GM19238 (cell line): ENCODE measurements at regions not wholly inside any gene's neighbourhood (a gene's known extent, or its start where the extent isn't known, plus 50 kb on each side); places are given as distances from the start of the nearest gene placed in this dataset.
"Not testable (repeated sequence)": the region's sequence is repeated elsewhere in the genome, so short reads cannot be mapped to it uniquely, and the experiment has no call there.

ENCODE experiments used
- DNase-seq: peaks from one replicate; pipeline ENCODE4 v3.0.0; 2011; ENCODE audit warnings: low spot score; ENCODE audit not compliant: insufficient read length

GRCh38 chr2:216776066-216776850, 80.9 kb upstream of the IGFBP5 start:
- DNase-seq, result no peak

DNA sequence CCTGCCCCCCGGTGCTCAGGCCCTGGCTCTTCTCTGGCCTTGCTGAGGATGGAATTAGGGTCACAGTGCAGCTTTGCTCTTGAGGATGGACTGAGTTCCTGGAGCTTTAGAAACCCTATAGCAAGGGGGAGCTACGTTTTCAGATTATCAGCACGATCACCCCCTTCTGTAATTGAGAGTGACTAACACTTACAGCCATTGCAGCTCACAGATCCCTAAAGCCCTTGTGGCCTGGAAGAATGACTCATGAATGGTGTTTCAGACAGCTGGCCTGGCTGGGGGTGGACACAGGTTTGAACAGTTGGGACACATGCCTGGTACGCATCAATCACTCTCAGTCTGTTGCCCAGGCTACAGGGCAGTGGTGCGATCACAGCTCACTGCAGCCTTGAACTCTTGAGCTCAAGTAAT, 79.7 kb upstream of the IGFBP5 start:
- no peak for DNase-seq

- no peak for DNase-seq
Measured at GRCh38 chr2:216774620-216775019, 79.3 kb upstream of the IGFBP5 start.

DNA sequence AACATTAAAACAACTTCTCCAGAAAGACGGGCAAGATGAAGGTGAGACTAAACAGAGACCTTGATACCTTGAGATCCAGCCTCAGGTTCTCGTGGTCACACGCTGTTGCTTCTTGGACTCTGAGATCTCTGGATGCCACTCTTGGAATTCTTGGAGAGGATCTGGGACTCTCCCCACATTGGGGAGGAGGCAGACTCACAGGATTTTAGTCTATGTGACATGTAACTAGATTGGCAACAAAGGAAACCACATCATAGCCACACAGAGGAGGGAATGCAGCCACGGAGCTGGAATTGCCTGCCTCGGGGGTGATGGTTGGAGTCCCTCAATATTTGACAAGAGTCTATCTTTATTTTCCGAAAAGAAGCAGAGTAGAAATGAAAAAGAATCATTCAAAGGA, 78.8 kb upstream of the IGFBP5 start:
- no peak for DNase-seq

DNA sequence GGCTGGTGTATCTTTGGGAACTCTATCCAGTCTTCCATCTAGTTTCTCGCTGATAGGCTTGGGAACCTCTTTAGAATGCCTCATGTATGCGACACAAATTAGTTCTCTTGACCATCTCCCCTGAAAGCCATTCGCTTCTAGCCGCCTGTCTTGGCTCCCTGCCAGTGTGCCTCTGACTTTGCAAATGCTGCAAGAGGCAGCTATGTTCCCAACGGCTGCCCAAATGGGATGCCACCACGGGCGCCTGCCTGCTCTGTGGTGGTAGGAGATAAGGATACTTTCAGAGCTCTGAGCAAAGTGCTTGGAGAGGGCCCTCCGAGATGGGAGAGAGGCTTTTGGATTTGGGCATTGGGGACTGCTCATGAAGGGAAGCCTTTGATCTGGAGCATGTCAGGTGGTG, 77.7 kb upstream of the IGFBP5 start:
- DNase-seq, result no peak

- no peak for DNase-seq
Measured at GRCh38 chr2:216770717-216771116, 75.4 kb upstream of the IGFBP5 start.

DNA sequence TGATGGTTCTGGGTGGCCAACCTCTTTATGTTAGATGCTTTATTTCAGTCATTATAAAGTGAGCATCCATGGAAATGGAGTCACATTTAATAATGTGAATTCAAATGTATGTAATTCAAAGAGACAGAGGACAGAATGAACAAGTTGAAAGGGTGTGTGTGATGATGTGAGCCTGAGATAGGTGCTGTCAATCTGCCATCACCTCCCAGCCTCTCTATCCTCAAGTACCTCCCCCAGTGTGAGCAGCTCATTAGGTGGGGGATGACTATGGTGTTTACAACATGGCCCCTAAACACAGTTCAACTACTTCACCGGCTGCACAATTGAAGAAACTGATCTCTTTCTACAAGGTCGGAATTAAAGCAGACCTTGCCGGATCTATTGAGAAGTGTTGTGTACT, 74.7 kb upstream of the IGFBP5 start:
- DNase-seq, result no peak

- no peak for DNase-seq
Measured at GRCh38 chr2:216769626-216770025, 74.3 kb upstream of the IGFBP5 start.

DNA sequence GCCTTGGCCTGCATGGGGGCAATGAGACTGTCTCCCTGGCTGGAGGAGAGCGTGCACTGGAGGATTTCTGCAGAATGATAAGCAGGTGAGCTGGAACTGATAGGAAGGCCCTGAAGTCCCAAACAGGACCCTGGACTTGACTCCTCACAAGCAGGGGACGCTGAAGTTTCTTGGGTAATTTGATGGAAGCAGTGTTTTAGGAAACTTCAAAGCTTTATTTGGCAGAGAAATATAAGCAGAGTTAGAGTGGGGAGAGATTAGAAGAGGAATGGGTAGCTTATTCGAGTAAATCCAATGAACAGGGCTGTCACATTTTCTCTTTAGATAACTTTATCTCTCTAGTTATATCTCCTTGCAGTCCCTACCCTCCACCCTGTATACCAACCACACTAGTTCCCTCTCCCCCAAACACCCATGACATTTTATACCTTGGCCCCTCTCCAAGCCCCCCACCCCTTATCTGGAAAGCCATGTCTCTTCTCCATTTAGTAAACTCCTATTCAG, 73.6 kb upstream of the IGFBP5 start:
- DNase-seq, result no peak

- no peak for DNase-seq
Measured at GRCh38 chr2:216765761-216766262, 70.5 kb upstream of the IGFBP5 start.

DNA sequence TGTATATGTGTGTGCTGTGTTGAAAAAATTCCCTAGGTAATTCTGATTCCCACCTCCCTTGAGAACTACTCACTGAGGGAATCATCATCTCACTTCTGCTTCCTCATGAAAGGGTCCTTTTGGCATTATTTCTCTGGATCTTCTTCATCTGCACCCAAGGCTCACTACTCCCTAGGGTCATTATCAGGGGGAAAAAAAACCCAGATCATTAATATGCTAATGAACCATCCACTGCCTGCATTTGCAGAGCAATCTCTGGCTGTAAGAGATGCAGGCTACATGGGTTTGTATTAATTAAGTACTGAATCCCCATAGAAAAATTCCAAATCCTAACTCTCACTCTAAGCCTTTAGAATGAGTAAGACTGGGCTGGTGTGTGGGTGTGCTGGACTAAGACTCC, 68.0 kb upstream of the IGFBP5 start:
- no peak for DNase-seq

DNA sequence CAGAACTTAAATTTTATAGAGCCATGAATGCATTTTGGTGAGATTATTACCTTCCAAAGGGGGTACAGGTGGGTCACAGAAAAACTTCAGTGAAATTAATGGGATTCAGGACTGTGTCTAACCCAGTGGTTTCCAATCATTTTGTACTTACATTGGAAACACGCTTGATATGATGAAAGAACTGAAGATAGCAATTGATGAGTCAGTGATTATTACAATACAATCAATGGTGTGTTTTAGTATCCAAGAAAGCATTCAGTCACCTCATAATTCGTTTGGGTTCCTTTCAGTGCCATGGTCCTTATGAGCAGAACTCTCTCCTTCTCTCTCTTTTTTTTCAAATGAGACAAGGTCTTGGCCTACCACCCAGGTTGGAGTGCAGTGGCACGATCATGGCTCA, 66.5 kb upstream of the IGFBP5 start:
- no peak for DNase-seq

GRCh38 chr2:216761133-216761532, 65.8 kb upstream of the IGFBP5 start:
- no peak for DNase-seq

- DNase-seq, result no peak
Measured at GRCh38 chr2:216758256-216759155, 63.2 kb upstream of the IGFBP5 start.

DNA sequence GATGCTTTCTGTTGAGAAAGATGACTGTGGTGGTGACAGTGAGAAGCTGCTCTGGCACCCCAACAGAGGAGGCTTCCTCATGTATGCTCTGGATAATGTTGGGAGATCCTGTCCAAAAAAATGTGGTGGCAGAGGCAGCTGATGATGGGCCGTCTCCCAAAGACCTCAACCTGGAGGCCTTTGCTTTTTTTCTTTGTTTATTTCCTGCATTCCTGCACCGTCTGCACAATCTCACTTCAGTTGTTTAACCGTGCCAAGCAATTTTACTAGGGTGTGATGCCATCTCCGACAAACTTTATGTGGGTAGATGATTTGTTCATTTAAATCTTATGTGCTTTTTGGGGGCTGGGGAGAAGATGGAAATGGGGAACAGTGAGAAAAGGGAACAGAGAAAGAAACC, 62.2 kb upstream of the IGFBP5 start:
- DNase-seq, result no peak

DNA sequence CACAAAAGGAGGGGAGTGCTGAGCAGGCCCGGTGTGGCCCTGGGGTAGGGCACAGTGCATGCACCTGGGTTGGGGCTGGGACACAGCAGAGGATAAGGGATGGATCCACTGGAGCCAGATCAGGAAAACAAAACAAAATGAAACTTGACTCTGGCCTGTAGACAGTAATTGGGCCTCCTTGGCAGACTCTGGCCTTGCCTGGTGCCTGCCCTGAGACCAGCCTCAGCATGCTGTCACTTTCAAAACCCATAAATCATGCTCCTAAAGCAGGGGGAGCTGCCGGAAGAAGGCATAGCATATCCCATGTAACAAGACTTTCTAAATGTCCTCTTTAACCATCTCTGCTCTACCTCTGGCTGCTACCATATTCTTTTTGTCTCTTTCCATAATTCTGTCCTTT, 61.1 kb upstream of the IGFBP5 start:
- no peak for DNase-seq

DNA sequence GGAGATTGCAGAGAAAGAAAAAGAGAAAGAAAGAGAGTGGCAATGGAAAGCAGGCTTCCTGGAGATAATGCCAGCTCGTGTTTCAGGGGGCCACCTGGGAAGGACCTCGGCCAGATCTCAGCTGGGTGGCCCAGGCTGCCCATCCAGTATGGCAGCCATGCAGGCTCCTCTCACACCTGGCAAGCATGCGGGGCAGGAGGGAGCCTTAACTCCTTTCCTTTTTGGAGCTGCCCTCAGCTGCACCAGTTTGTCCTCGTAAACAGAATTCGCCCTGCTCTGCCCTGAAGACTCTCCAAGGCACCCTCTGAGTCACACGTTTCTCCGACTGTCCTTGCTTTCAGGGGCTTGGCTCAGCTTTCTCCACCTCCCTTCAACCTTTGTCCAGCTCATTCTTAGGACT, 59.5 kb upstream of the IGFBP5 start:
- DNase-seq, result no peak

DNA sequence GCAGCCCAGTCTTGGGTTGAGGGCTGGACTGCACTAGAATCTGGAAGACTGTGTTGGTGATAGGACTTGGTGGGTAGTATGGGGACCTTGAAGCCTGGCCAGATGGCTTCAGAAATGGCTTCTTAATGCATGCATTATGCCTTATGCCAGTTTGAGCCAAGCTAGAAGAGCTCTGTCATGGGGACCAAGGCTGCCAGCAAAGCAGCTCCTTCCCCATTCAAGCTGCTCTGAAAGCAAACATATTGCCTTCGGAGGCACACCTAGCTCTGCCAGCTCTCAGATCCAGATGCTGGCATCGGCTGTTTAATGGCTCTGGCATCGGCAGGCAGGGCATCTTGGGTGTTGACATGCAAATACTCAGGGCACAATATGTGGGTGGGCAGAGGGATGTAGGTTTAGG, 59.0 kb upstream of the IGFBP5 start:
- no peak for DNase-seq

- no peak for DNase-seq
Measured at GRCh38 chr2:216752855-216753505, 57.6 kb upstream of the IGFBP5 start.

GRCh38 chr2:216750750-216751149, 55.4 kb upstream of the IGFBP5 start:
- DNase-seq, result not testable (repeated sequence)

- not testable (repeated sequence) for DNase-seq
Measured at GRCh38 chr2:216746268-216746667, 50.9 kb upstream of the IGFBP5 start.

- no peak for DNase-seq
Measured at GRCh38 chr2:216745453-216745852, 50.1 kb upstream of the IGFBP5 start.
